GM12891 (cell line): ENCODE measurements at regions not wholly inside any gene's neighbourhood (a gene's known extent, or its start where the extent isn't known, plus 50 kb on each side); places are given as distances from the start of the nearest gene placed in this dataset.

Experiments
- PAX5 ChIP-seq: IDR thresholded peaks from 2 replicates; pipeline ENCODE4 v1.6.1; 2011; ENCODE audit warnings: low read length, moderate library complexity, mild to moderate bottlenecking; ENCODE audit not compliant: insufficient read depth, severe bottlenecking
- POLR2A ChIP-seq: IDR thresholded peaks from 2 replicates; pipeline ENCODE4 v1.6.1; 2011; ENCODE audit warnings: low read depth, low read length, control low read depth
- POLR2AphosphoS5 ChIP-seq: IDR thresholded peaks from 2 replicates; pipeline ENCODE4 v1.6.1; 2011; ENCODE audit warnings: low read depth, low read length, control low read depth
- POU2F2 ChIP-seq: IDR thresholded peaks from 2 replicates; pipeline ENCODE4 v1.6.1; 2011; ENCODE audit warnings: low read depth, mild to moderate bottlenecking, control low read depth, low read length, moderate library complexity
- SPI1 ChIP-seq: IDR thresholded peaks from 2 replicates; pipeline ENCODE4 v1.6.1; 2011; ENCODE audit warnings: low read depth, low read length, control low read depth
- TAF1 ChIP-seq: IDR thresholded peaks from 2 replicates; pipeline ENCODE4 v1.6.1; 2011; ENCODE audit warnings: low read depth, low read length, control low read depth

GRCh38 chr18:75760208-75760607, 332.7 kb upstream of the SMIM21 start:
- TF ChIP-seq SPI1 (no peak), POLR2AphosphoS5 (no peak), POLR2A (no peak), TAF1 (no peak), PAX5 (no peak), POU2F2 (no peak)
